22Rv1 (cell line): ENCODE measurements at regions not wholly inside any gene's neighbourhood (a gene's known extent, or its start where the extent isn't known, plus 50 kb on each side); places are given as distances from the start of the nearest gene placed in this dataset.

Source experiments
- ZFX ChIP-seq: fragments of 450-650 bp; IDR thresholded peaks from 2 replicates; pipeline ENCODE4 v1.6.1; 2017; ENCODE audit warnings: antibody characterized with exemption, borderline replicate concordance
- TF ChIP-seq, protein P1 (sequence below): fragments of 450-650 bp; IDR thresholded peaks from 2 replicates; pipeline ENCODE4 v1.5.1; 2017; ENCODE audit warnings: mild to moderate bottlenecking

GRCh38 chr3:61334783-61335182, 83.5 kb upstream of the FHIT start:
- TF ChIP-seq, protein P1, sequence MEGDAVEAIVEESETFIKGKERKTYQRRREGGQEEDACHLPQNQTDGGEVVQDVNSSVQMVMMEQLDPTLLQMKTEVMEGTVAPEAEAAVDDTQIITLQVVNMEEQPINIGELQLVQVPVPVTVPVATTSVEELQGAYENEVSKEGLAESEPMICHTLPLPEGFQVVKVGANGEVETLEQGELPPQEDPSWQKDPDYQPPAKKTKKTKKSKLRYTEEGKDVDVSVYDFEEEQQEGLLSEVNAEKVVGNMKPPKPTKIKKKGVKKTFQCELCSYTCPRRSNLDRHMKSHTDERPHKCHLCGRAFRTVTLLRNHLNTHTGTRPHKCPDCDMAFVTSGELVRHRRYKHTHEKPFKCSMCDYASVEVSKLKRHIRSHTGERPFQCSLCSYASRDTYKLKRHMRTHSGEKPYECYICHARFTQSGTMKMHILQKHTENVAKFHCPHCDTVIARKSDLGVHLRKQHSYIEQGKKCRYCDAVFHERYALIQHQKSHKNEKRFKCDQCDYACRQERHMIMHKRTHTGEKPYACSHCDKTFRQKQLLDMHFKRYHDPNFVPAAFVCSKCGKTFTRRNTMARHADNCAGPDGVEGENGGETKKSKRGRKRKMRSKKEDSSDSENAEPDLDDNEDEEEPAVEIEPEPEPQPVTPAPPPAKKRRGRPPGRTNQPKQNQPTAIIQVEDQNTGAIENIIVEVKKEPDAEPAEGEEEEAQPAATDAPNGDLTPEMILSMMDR: no peak
- no peak for TF ChIP-seq ZFX
